Gastrocnemius medialis (tissue), 4 donors: ENCODE measurements at regions not wholly inside any gene's neighbourhood (a gene's known extent, or its start where the extent isn't known, plus 50 kb on each side); places are given as distances from the start of the nearest gene placed in this dataset.
"Not testable (repeated sequence)": the region's sequence is repeated elsewhere in the genome, so short reads cannot be mapped to it uniquely, and the experiment has no call there.

Source experiments
- CTCF ChIP-seq, 5 experiments: fragments of 450-650 bp in 3 of 5; fragments of 200-600 bp in 2 of 5; sonication (generic) in 2 of 5; IDR thresholded peaks in 4 of 5; conservative IDR thresholded peaks in 1 of 5; 1 replicate in 4 of 5; 2 replicates in 1 of 5; pipeline ENCODE4 v1.5.1; 2016 to 2019; ENCODE audit warnings: antibody characterized with exemption in 5 of 5, mild to moderate bottlenecking in 3 of 5, moderate library complexity in 3 of 5
- POLR2A ChIP-seq, 2 donors: fragments of 450-650 bp; IDR thresholded peaks; one replicate each; pipeline ENCODE4 v1.6.1; 2017; ENCODE audit warnings: antibody characterized with exemption in 2 of 2, mild to moderate bottlenecking in 2 of 2, moderate library complexity in 2 of 2

- not testable (repeated sequence) for TF ChIP-seq CTCF (IDR thresholded peaks at IDR 0.05 in 4 of 5, conservative IDR thresholded peaks at IDR 0.05 in 1 of 5); POLR2A (IDR thresholded peaks at IDR 0.05)
Observed at GRCh38 chr21:5250128-5250527, 5271.3 kb upstream of the TPTE start.
